ENCODE measurements at regions not wholly inside any gene's neighbourhood (a gene's known extent, or its start where the extent isn't known, plus 50 kb on each side); places are given as distances from the start of the nearest gene placed in this dataset.
A peak's percentile ranks its signal among the peaks of the same experiment; 100 is the strongest.

DNA sequence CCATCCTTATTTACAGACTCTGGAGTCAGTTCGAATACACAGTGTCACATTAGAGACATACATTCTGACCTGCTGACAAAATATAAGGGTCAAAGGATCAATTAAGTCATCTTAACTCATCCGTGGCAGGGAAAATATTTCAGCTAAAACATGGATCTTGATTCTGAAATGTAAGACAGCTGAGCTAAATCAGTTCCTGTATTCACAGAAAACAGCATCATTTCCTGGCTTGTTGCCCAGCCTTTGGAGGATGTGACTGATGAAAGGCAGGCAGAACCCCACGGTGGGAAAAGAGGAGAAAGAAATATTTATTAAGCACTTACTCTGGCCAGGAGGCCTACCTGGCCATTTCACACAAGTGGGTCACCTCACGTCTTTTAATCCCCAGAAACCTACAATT, 101.9 kb downstream of the GAS2L3 start:
- peak; percentile 74 for DNase-seq (ENCODE audit: low read depth, low spot score)
- in situ Hi-C loops (cut with HindIII; ENCODE audit: low sequenced_read_pairs): no loop called here

DNA sequence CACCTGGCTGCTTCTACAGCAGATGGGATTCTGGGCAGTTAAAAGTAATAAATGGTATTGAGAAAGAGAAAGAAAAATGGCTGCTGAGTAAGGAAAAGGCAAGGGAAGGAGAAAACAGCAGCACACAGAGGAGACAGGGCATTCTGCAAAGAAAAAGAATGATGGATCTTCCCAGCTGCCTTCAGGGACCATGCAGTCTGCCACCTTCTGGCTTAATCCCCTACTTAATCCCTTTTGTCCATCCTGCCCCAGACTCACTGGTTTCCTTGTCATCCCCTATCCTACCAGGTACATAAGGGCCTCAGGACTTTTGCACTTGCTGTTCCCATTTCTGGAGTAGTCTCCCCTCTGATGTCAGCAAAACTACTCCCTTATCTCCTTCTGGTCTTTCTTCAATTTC, 107.6 kb downstream of the GAS2L3 start:
- TF ChIP-seq, protein P1, sequence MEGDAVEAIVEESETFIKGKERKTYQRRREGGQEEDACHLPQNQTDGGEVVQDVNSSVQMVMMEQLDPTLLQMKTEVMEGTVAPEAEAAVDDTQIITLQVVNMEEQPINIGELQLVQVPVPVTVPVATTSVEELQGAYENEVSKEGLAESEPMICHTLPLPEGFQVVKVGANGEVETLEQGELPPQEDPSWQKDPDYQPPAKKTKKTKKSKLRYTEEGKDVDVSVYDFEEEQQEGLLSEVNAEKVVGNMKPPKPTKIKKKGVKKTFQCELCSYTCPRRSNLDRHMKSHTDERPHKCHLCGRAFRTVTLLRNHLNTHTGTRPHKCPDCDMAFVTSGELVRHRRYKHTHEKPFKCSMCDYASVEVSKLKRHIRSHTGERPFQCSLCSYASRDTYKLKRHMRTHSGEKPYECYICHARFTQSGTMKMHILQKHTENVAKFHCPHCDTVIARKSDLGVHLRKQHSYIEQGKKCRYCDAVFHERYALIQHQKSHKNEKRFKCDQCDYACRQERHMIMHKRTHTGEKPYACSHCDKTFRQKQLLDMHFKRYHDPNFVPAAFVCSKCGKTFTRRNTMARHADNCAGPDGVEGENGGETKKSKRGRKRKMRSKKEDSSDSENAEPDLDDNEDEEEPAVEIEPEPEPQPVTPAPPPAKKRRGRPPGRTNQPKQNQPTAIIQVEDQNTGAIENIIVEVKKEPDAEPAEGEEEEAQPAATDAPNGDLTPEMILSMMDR (IDR thresholded peaks at IDR 0.05; ENCODE audit: low read depth, low read length): no peak

More for the DNA sequence above, 101.9 kb downstream of the GAS2L3 start:
- TF ChIP-seq, protein P1 (IDR thresholded peaks at IDR 0.05; ENCODE audit: low read depth, low read length): no peak
- no peak overlapping the region for H3K4me3 ChIP-seq (ENCODE audit: low read depth, low read length)

DNA sequence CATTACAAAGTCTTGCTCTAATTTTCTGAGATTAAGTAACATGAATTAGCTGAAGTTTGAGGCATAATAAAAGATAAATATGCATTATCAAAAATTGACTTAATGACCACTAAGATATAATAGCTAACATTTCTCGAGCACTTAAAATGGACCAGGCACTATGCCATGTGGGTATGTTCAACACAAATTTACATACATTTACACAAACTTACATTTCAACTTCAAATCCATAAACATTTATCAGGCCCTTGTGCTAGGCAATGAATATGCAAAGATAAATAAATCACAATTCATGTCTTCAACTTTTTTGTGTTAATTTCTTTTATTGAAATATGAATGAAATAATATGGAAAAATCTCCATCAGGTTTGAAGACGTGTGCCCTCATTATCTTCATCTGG, 108.7 kb downstream of the GAS2L3 start:
- TF ChIP-seq, protein P1 (IDR thresholded peaks at IDR 0.05; ENCODE audit: low read depth, low read length): no peak
- H3K4me3 ChIP-seq (ENCODE audit: low read depth, low read length): no peak overlapping the region
- in situ Hi-C loops (cut with HindIII; ENCODE audit: low sequenced_read_pairs): no loop called here
- DNase-seq (ENCODE audit: low read depth, low spot score): no peak

More for the DNA sequence above, 107.6 kb downstream of the GAS2L3 start:
- in situ Hi-C loops (cut with HindIII; ENCODE audit: low sequenced_read_pairs): no loop called here
- DNase-seq (ENCODE audit: low read depth, low spot score): no peak
- no peak overlapping the region for H3K4me3 ChIP-seq (ENCODE audit: low read depth, low read length)

DNA sequence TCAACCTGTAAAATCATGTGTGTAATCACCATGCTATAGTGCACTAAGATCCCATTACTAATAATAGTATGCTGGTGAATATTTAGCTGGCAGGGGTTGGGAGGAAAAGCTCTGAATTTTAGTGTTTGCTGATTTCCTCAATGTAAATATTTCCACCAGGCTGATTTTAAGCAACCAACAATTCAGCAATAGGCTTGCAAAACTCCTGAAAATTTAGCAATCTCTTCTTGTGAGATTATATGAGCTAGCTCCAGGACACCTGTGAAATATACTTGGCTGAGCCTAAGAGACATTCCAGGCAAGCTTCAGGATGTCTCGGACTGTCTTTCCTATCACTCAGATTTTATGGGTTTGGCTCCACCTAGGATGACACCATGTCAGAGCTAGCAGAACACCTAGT, 106.9 kb upstream of the ANO4 start:
- in situ Hi-C loops (cut with HindIII; ENCODE audit: low sequenced_read_pairs): no loop called here
- TF ChIP-seq, protein P1 (IDR thresholded peaks at IDR 0.05; ENCODE audit: low read depth, low read length): no peak
- H3K4me3 ChIP-seq (ENCODE audit: low read depth, low read length): no peak overlapping the region
- no peak for DNase-seq (ENCODE audit: low read depth, low spot score)

DNA sequence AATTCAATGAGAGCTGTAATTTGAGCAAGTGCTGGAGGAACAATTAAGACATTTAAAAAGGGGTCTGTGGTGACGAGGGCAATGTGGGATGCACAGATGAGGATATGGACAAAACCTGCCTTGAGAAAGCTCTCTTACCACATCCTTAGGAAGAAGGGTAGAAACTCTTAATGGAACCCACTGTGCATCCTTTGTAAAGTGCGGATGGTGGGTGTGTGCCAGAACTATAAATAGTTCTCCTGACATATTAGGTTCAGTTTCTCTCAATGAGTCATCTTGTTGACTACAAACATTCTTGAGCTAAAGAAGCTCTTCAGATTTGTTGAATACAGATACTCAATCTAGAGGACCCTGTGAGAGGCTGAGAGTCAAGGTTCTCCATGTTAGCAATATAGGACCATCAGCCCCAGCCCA, 106.1 kb upstream of the ANO4 start:
- in situ Hi-C loops (cut with HindIII; ENCODE audit: low sequenced_read_pairs): no loop called here
- TF ChIP-seq, protein P1 (IDR thresholded peaks at IDR 0.05; ENCODE audit: low read depth, low read length): no peak
- no peak overlapping the region for H3K4me3 ChIP-seq (ENCODE audit: low read depth, low read length)
- DNase-seq (ENCODE audit: low read depth, low spot score): no peak

DNA sequence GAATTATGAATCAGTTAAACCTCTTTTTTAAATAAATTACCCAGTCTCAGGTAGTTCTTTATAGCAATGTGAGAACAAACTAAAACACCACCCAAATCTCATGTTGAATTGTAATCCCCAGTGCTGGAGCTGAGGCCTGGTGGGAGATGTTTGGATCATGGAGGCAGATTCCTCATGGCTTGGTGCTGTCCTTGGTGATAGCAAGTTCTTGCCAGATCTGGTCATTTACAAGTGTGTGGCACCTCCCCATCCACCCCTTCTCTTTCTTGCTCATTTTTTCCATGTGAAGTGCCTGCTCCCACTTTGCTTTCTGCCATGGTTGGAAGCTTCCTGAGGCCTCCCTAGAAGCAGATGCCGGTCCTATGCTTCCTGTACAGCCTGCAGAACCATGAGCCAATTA, 102.1 kb upstream of the ANO4 start:
- TF ChIP-seq, protein P1 (IDR thresholded peaks at IDR 0.05; ENCODE audit: low read depth, low read length): no peak
- in situ Hi-C loops (cut with HindIII; ENCODE audit: low sequenced_read_pairs): no loop called here

DNA sequence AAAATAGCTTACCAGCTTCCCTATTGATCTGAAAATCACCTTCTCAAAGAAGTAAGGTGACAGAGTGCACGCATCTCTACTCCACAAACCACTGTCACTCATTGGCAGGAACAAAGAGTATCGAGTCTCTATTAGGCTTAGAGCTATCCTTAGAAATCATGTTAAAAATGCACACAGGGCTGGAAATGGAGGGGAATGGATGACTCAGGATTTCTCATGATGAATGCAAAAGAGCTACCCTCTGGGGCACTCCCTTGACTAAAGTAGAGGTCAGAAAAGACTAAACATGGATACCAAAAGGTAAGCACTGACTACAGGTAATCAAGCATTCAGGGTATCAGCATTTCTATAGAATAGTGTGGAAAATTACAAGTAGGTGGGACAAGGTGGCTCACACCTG, 96.1 kb upstream of the ANO4 start:
- no peak for DNase-seq (ENCODE audit: low read depth, low spot score)
- in situ Hi-C loops (cut with HindIII; ENCODE audit: low sequenced_read_pairs): no loop called here
- TF ChIP-seq, protein P1 (IDR thresholded peaks at IDR 0.05; ENCODE audit: low read depth, low read length): no peak
- no peak overlapping the region for H3K4me3 ChIP-seq (ENCODE audit: low read depth, low read length)

More for the DNA sequence above, 102.1 kb upstream of the ANO4 start:
- no peak for DNase-seq (ENCODE audit: low read depth, low spot score)
- no peak overlapping the region for H3K4me3 ChIP-seq (ENCODE audit: low read depth, low read length)
